GM04504 (cell line): ENCODE measurements at regions not wholly inside any gene's neighbourhood (a gene's known extent, or its start where the extent isn't known, plus 50 kb on each side); places are given as distances from the start of the nearest gene placed in this dataset.
"Not testable (repeated sequence)": the region's sequence is repeated elsewhere in the genome, so short reads cannot be mapped to it uniquely, and the experiment has no call there.

ENCODE experiments used
- DNase-seq: peaks from one replicate; pipeline ENCODE4 v3.0.0-alpha.2; 2012; ENCODE audit warnings: low read depth

DNA sequence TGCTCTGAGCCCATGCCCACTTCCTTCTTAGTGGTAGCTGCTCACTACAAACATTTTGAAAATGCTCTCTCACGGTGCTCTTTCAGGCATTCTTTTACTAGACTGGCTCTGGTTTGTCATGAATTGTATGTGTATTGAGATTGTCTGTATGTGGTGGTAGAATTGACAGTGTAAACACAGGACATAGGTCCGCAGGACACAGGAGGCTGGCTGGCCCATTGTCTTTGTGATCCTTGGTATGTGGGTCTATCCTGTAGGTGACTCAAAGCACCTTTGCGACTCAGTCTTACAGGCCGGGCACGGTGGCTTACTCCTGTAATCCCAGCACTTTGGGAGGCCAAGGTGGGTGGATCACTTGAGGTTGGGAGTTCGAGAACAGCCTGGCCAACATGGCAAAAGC is 250.9 kb downstream of the C12orf75 start:
- no peak for DNase-seq

- DNase-seq, result no peak
Observed at GRCh38 chr12:105585107-105585506, 254.6 kb downstream of the C12orf75 start.

DNA sequence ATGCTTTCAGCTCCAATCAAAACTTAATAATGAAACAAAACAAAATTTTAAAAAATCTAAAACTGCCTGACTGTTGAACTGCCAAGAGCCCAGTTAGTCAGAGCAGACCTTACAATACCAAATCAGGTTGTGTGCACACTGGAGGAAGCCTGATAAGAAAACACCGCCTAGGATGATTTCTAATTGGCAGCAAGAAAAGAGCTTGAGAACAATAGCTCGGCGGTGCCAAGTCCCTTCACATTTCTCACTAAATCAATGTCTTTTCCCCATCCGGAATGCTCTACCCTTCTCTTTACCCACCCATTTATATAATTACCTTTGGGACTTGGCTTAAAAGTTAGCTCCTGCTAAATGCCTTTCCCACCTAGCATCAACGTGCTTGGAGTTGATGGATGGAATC is 256.7 kb downstream of the C12orf75 start:
- no peak for DNase-seq

GRCh38 chr12:105588106-105588505 is 257.6 kb downstream of the C12orf75 start:
- DNase-seq, result no peak

GRCh38 chr12:105590571-105590970 is 260.1 kb downstream of the C12orf75 start:
- DNase-seq, result no peak

DNA sequence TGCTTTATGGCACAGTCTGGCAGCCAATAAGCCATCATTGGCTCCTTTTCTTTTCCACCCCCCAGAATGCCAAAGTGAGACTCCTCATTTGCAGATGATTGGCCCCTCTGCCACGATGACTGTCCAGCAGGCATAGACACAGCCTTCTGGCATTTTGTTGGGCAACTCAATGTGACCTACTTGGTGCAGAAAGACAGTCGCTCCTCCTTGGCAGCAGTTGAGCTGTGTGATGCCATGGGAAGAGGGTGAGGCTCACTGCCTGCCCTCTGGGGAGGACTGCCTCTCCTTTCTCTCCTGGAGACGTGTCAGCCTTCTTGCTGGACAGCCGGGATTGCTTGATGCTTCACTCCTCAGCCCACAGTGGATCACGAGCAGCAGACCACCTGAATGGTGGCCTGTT is 264.9 kb downstream of the C12orf75 start:
- no peak for DNase-seq

- no peak for DNase-seq
Observed at GRCh38 chr12:105596731-105597130, 266.2 kb downstream of the C12orf75 start.

- no peak for DNase-seq
Observed at GRCh38 chr12:105598031-105598430, 267.5 kb downstream of the C12orf75 start.

- peak; percentile 32 for DNase-seq
Observed at GRCh38 chr12:105600911-105601545, 270.5 kb downstream of the C12orf75 start.

DNA sequence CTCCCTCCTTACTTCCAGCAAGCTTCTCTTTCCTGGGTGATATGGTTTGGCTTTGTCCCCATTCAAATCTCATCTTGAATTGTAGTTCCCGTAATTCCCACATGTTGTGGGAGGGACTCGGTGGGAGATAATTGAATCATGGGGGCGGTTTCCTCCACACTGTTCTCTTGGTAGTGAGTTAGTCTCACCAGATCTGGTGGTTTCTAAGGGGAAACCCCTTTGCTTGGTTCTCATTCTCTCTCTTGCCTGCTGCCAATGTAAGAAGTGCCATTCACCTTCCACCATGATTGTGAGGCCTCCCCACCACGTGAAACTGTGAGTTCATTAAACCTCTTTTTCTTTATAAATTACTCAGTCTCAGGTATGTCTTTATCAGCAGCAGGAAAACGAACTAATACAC is 271.8 kb downstream of the C12orf75 start:
- not testable (repeated sequence) for DNase-seq

DNA sequence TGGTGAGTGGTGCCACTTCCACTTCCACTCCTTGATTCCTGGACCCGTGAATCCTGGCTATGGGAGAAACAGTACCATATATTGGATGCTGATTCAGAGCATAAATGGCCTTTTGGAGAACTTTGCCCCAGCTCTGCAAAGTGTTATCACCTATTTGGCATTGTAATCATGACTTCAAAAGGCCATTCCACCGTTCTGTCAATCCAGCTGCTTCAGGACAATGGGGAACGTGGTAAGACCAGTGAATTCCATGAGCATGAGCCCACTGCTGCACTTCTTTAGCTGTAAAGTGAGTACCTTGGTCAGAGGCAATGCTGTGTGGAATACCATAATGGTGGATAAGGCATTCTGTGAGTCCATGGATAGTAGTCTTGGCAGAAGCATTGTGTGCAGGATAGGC is 273.8 kb downstream of the C12orf75 start:
- DNase-seq, result not testable (repeated sequence)

- DNase-seq, result not testable (repeated sequence)
Observed at GRCh38 chr12:105606613-105607012, 276.1 kb downstream of the C12orf75 start.

GRCh38 chr12:105609001-105609400 is 278.5 kb downstream of the C12orf75 start:
- DNase-seq, result not testable (repeated sequence)

GRCh38 chr12:105610459-105610858 is 280.0 kb downstream of the C12orf75 start:
- DNase-seq, result no peak

DNA sequence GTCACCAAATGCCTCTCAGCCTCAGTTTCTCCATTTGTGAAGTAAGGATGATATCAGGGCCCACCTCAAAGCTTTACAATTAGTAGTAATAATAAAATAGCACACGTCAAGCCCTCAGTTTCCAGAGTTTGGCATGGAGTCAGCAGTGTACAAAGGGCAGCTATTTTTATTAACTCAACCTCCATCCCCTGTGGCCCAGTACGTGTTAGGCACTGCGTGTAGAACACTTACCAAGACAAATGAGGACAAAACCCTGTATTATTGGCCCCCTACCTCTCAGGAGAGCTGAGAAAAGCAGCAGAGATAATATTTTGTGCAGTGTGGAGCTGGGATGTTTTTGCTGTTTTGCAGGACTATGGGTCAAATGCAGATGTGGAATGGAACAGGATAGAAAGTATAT is 280.8 kb downstream of the C12orf75 start:
- no peak for DNase-seq

DNA sequence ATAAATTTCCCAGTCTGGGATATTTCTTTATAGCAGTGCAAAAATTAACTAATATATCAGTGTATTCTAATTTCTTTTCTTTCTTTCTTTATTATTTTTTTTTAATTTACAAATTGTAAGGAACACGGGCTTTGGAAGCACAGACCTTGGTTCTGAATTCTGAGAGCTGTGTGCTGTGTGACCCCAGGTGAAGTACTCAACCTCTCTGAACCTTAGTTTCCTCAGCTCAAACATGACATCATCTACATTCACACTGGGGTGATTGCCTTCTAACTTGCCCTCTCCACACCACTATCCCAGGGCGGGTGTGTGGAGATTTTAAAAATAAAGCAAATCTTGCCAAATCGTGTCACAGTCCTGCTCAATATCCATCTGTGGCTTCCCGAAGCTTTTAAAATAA is 282.8 kb downstream of the C12orf75 start:
- DNase-seq, result no peak

DNA sequence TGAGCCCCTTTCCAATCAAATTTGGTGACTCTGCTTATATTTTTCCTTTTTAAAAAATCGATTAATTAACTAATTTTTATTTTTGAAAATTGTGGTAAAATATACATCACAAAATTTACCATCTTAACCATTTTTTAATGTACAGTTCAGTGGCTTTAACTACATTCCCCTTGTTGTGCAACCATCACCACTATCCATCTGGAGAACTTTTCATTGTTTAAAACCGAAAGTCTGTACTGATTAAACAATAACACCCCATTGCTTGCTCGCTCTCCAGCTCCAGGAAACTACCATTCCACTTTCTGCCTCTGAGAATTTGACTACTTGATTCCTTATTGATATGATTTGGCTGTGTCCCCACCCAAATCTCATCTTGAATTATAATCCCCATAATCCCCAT is 283.4 kb downstream of the C12orf75 start:
- no peak for DNase-seq

GRCh38 chr12:105616971-105617540 is 286.6 kb downstream of the C12orf75 start:
- DNase-seq, result no peak

DNA sequence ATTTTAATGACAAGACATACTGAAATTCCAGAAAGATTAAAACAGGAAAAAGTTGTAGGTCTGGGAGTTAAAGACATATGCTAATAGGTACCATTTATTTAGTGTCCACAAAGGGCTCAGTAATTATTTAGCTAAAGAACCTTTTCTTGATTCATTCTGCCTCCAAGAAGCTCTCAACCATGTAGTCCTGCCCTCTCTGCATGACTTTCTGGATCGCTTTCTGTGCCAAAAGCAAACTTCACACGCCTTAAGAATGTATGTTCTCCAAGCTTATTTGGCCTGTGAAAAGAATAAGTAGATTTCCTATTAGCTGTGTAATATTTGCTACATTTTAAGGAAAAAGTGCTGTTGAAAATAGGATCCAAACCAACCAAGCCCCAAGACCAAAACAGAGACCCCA is 291.7 kb downstream of the C12orf75 start:
- no peak for DNase-seq

- no peak for DNase-seq
Observed at GRCh38 chr12:105622846-105623736, 292.6 kb downstream of the C12orf75 start.

DNA sequence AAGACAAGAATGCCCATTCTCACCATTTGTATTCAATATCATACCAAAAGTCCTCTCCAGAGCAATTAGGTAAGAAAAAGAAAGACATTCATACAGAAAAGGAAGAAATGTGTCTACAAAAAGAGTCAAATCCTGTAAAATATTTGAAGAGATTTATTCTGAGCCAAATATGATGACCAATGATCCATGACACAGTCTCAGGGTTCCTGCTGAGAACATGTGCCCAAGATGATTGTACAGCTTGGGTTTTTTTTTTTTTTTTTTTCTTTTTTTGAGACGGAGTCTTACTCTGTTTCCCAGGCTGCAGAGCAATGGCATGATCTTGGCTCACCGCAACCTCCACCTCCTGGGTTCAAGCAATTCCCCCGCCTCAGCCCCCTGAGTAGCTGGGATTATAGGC is 296.2 kb downstream of the C12orf75 start:
- DNase-seq, result no peak

DNA sequence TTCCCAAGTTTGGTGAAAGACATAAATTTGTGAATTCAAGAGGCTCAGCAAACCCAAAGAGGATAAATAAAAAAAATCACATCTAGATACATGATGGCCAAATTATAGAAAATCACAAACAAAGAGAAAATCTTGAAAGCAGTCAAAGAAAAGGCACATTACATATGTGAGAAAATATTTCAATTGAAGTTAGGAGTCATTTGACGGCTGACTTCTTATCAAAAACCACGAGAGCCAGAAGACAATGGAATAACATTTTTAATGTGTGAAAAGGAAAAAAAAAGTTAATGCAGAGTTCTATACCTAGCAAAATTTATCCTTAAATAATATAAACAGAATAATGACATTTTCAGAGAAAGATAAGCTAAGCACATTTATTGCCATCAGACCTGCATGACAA is 307.0 kb downstream of the C12orf75 start:
- no peak for DNase-seq

GRCh38 chr12:105640761-105641160 is 310.3 kb downstream of the C12orf75 start:
- no peak for DNase-seq
